CD4-positive, alpha-beta T cell treated with Interleukin-6 at 100 ng/mL for 8 hours (primary cell): ENCODE measurements at regions not wholly inside any gene's neighbourhood (a gene's known extent, or its start where the extent isn't known, plus 50 kb on each side); places are given as distances from the start of the nearest gene placed in this dataset.

Experiments
- DNase-seq: peaks from one replicate; pipeline ENCODE4 v3.0.0-alpha.2; 2020; ENCODE audit warnings: mixed read lengths, low spot score

GRCh38 chr16:85344502-85345128 is 232.3 kb upstream of the CIBAR2 start:
- no peak for DNase-seq

GRCh38 chr16:85345129-85345639 is 232.9 kb upstream of the CIBAR2 start:
- no peak for DNase-seq

- DNase-seq: no peak
Measured at GRCh38 chr16:85346404-85347212, 234.3 kb upstream of the CIBAR2 start.

- no peak for DNase-seq
Measured at GRCh38 chr16:85347213-85347591, 234.9 kb upstream of the CIBAR2 start.

GRCh38 chr16:85348065-85348840 is 236.0 kb upstream of the CIBAR2 start:
- no peak for DNase-seq

- DNase-seq: no peak
Measured at GRCh38 chr16:85348911-85349334, 236.7 kb upstream of the CIBAR2 start.

GRCh38 chr16:85349365-85350145 is 237.3 kb upstream of the CIBAR2 start:
- no peak for DNase-seq

- no peak for DNase-seq
Measured at GRCh38 chr16:85350146-85350728, 238.0 kb upstream of the CIBAR2 start.

- DNase-seq: no peak
Measured at GRCh38 chr16:85350973-85351372, 238.7 kb upstream of the CIBAR2 start.

- no peak for DNase-seq
Measured at GRCh38 chr16:85353013-85353412, 240.7 kb upstream of the CIBAR2 start.

GRCh38 chr16:85353839-85354685 is 241.8 kb upstream of the CIBAR2 start:
- DNase-seq: no peak

- DNase-seq: no peak
Measured at GRCh38 chr16:85354686-85355514, 242.6 kb upstream of the CIBAR2 start.

GRCh38 chr16:85355515-85355837 is 243.2 kb upstream of the CIBAR2 start:
- no peak for DNase-seq

- DNase-seq: no peak
Measured at GRCh38 chr16:85356157-85356556, 243.9 kb upstream of the CIBAR2 start.

GRCh38 chr16:85357323-85357722 is 245.1 kb upstream of the CIBAR2 start:
- DNase-seq: no peak

GRCh38 chr16:85357924-85358505 is 245.7 kb upstream of the CIBAR2 start:
- no peak for DNase-seq

GRCh38 chr16:85358704-85359146 is 246.5 kb upstream of the CIBAR2 start:
- no peak for DNase-seq

- no peak for DNase-seq
Measured at GRCh38 chr16:85359147-85359822, 247.0 kb upstream of the CIBAR2 start.
